Esophagus muscularis mucosa (tissue), 3 donors: ENCODE measurements at regions not wholly inside any gene's neighbourhood (a gene's known extent, or its start where the extent isn't known, plus 50 kb on each side); places are given as distances from the start of the nearest gene placed in this dataset.

Source experiments
- CTCF ChIP-seq, 3 experiments: fragments of 200-600 bp in 2 of 3; fragments of 450-650 bp in 1 of 3; sonication (generic) in 2 of 3; IDR thresholded peaks; one replicate each; pipeline ENCODE4 v1.5.1; 2017 to 2019; ENCODE audit warnings: antibody characterized with exemption in 3 of 3, mild to moderate bottlenecking in 2 of 3, moderate library complexity in 1 of 3
- EP300 ChIP-seq: sonication (generic); formaldehyde crosslinking; IDR thresholded peaks from one replicate; pipeline ENCODE4 v1.6.1; 2017; ENCODE audit warnings: antibody characterized with exemption

GRCh38 chr18:2442726-2443275 lies 128.5 kb downstream of the METTL4 start:
- no peak for TF ChIP-seq CTCF (IDR thresholded peaks at IDR 0.05)
- no peak for TF ChIP-seq EP300
